ENCODE measurements at regions not wholly inside any gene's neighbourhood (a gene's known extent, or its start where the extent isn't known, plus 50 kb on each side); places are given as distances from the start of the nearest gene placed in this dataset.

DNA sequence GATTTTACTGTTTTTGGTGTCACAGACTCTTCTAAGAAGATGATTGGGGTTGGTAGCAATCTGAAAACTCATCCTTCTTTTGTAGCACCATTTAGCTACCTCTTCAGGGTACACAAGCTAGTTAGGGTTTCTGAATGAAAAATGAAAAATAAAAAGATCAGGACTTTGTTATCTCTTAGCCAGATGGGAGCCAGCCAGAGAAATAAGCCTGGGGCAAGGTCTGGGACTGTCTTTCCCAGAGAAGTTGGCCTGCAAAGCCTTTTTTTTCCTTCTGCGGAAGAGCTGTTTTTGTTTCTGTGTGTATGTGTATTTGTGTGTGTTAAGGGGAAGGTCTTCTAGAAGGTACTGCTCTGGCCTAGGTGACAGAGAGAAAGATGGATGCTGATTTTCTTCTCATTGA lies 150.7 kb upstream of the AGTR1 start:
- TF ChIP-seq CTCF (IDR thresholded peaks at IDR 0.05) (no peak), POLR2A (IDR thresholded peaks at IDR 0.05) (no peak)

Measured in breast epithelium (tissue), 3 donors.